ENCODE measurements at regions not wholly inside any gene's neighbourhood (a gene's known extent, or its start where the extent isn't known, plus 50 kb on each side); places are given as distances from the start of the nearest gene placed in this dataset.
"Not testable (repeated sequence)": the region's sequence is repeated elsewhere in the genome, so short reads cannot be mapped to it uniquely, and the experiment has no call there.

GRCh38 chr2:234248213-234248710, 197.8 kb downstream of the SPP2 start:
- not testable (repeated sequence) for H3K27me3 ChIP-seq (ENCODE audit: insufficient read depth, low read length, poor library complexity); H4K5ac ChIP-seq (ENCODE audit: low read length); H3K4me2 ChIP-seq (ENCODE audit: low read length); DNase-seq; H3K18ac ChIP-seq (ENCODE audit: low read length); H3K23ac ChIP-seq (ENCODE audit: low read length); H2BK15ac ChIP-seq (replicated peaks; ENCODE audit: low read depth); H3K36me3 ChIP-seq (ENCODE audit: control insufficient read depth, insufficient read depth, low read length); H3K79me2 ChIP-seq (ENCODE audit: control insufficient read depth, insufficient read depth, low read length); H3K9ac ChIP-seq (ENCODE audit: low read length); H2BK5ac ChIP-seq (ENCODE audit: low read length); H3K56ac ChIP-seq (ENCODE audit: low read length); H2AK5ac ChIP-seq (ENCODE audit: low read length); H3K79me1 ChIP-seq (ENCODE audit: low read length); H3K27ac ChIP-seq (ENCODE audit: low read depth, low read length); H3K4me1 ChIP-seq (ENCODE audit: control insufficient read depth, low read depth, low read length); H3K4me3 ChIP-seq (ENCODE audit: low read length); H4K8ac ChIP-seq (ENCODE audit: low read depth, low read length); H3K4ac ChIP-seq (ENCODE audit: low read depth, low read length); H2BK120ac ChIP-seq (ENCODE audit: low read depth, low read length)
- WGBS (ENCODE audit: extremely low coverage, insufficient coverage, low lambda C conversion rate), result no CpG with 5 or more reads among the region's 10 CpGs

GRCh38 chr2:234247453-234248180, 197.1 kb downstream of the SPP2 start:
- H2BK120ac ChIP-seq (ENCODE audit: low read depth, low read length), result no peak overlapping the region
- no peak overlapping the region for H3K18ac ChIP-seq (ENCODE audit: low read length)
- no peaks in the 10 kb centered on the region for H3K4me1 ChIP-seq (ENCODE audit: control insufficient read depth, low read depth, low read length)
- no peak overlapping the region for H3K4ac ChIP-seq (ENCODE audit: low read depth, low read length)
- H3K79me1 ChIP-seq (ENCODE audit: low read length), result no peaks in the 10 kb centered on the region
- H3K36me3 ChIP-seq (ENCODE audit: control insufficient read depth, insufficient read depth, low read length), result no peaks in the 10 kb centered on the region
- H3K56ac ChIP-seq (ENCODE audit: low read length), result no peak overlapping the region
- no peak overlapping the region for H3K23ac ChIP-seq (ENCODE audit: low read length)
- WGBS (ENCODE audit: extremely low coverage, insufficient coverage, low lambda C conversion rate), result no CpG with 5 or more reads among the region's 42 CpGs
- no peak overlapping the region for H3K9ac ChIP-seq (ENCODE audit: low read length)
- no peak overlapping the region for H3K27ac ChIP-seq (ENCODE audit: low read depth, low read length)
- H4K8ac ChIP-seq (ENCODE audit: low read depth, low read length), result no peak overlapping the region
- H3K4me3 ChIP-seq (ENCODE audit: low read length), result no peak overlapping the region
- H4K5ac ChIP-seq (ENCODE audit: low read length), result no peak overlapping the region
- H2BK5ac ChIP-seq (ENCODE audit: low read length), result no peak overlapping the region
- H3K79me2 ChIP-seq (ENCODE audit: control insufficient read depth, insufficient read depth, low read length), result no peaks in the 10 kb centered on the region
- no peak for DNase-seq
- no peak overlapping the region for H2AK5ac ChIP-seq (ENCODE audit: low read length)
- no peak overlapping the region for H3K4me2 ChIP-seq (ENCODE audit: low read length)
- H3K27me3 ChIP-seq (ENCODE audit: insufficient read depth, low read length, poor library complexity), result no peaks in the 10 kb centered on the region
- no peak overlapping the region for H2BK15ac ChIP-seq (replicated peaks; ENCODE audit: low read depth)

- Histone ChIP-seq H3K9ac (ENCODE audit: low read length) (no peak overlapping the region), H2BK5ac (ENCODE audit: low read length) (no peak overlapping the region), H4K8ac (ENCODE audit: low read depth, low read length) (no peak overlapping the region), H3K4ac (ENCODE audit: low read depth, low read length) (no peak overlapping the region), H3K27ac (ENCODE audit: low read depth, low read length) (no peak overlapping the region), H2BK120ac (ENCODE audit: low read depth, low read length) (no peak overlapping the region), H3K4me1 (ENCODE audit: control insufficient read depth, low read depth, low read length) (no peaks in the 10 kb centered on the region), H3K18ac (ENCODE audit: low read length) (no peak overlapping the region), H3K27me3 (ENCODE audit: insufficient read depth, low read length, poor library complexity) (no peaks in the 10 kb centered on the region), H4K5ac (ENCODE audit: low read length) (no peak overlapping the region), H2BK15ac (replicated peaks; ENCODE audit: low read depth) (no peak overlapping the region), H3K4me3 (ENCODE audit: low read length) (no peak overlapping the region), H3K23ac (ENCODE audit: low read length) (no peak overlapping the region), H3K79me1 (ENCODE audit: low read length) (no peaks in the 10 kb centered on the region), H3K56ac (ENCODE audit: low read length) (no peak overlapping the region), H3K36me3 (ENCODE audit: control insufficient read depth, insufficient read depth, low read length) (no peaks in the 10 kb centered on the region), H3K4me2 (ENCODE audit: low read length) (no peak overlapping the region), H2AK5ac (ENCODE audit: low read length) (no peak overlapping the region), H3K79me2 (ENCODE audit: control insufficient read depth, insufficient read depth, low read length) (no peaks in the 10 kb centered on the region)
- no CpG with 5 or more reads among the region's 5 CpGs for WGBS (ENCODE audit: extremely low coverage, insufficient coverage, low lambda C conversion rate)
- peak; percentile 4 for DNase-seq
Observed at GRCh38 chr2:234245945-234246344, 195.4 kb downstream of the SPP2 start.

- Histone ChIP-seq H3K4ac (ENCODE audit: low read depth, low read length) (no peak overlapping the region), H3K4me2 (ENCODE audit: low read length) (no peak overlapping the region), H3K79me2 (ENCODE audit: control insufficient read depth, insufficient read depth, low read length) (no peaks in the 10 kb centered on the region), H3K27me3 (ENCODE audit: insufficient read depth, low read length, poor library complexity) (no peaks in the 10 kb centered on the region), H3K56ac (ENCODE audit: low read length) (no peak overlapping the region), H3K23ac (ENCODE audit: low read length) (no peak overlapping the region), H3K4me3 (ENCODE audit: low read length) (no peak overlapping the region), H4K8ac (ENCODE audit: low read depth, low read length) (no peak overlapping the region), H4K5ac (ENCODE audit: low read length) (no peak overlapping the region), H2BK120ac (ENCODE audit: low read depth, low read length) (no peak overlapping the region), H2BK15ac (replicated peaks; ENCODE audit: low read depth) (no peak overlapping the region), H3K27ac (ENCODE audit: low read depth, low read length) (no peak overlapping the region), H3K36me3 (ENCODE audit: control insufficient read depth, insufficient read depth, low read length) (no peaks in the 10 kb centered on the region), H3K79me1 (ENCODE audit: low read length) (no peaks in the 10 kb centered on the region), H2AK5ac (ENCODE audit: low read length) (no peak overlapping the region), H2BK5ac (ENCODE audit: low read length) (no peak overlapping the region), H3K4me1 (ENCODE audit: control insufficient read depth, low read depth, low read length) (no peaks in the 10 kb centered on the region), H3K18ac (ENCODE audit: low read length) (no peak overlapping the region), H3K9ac (ENCODE audit: low read length) (no peak overlapping the region)
- WGBS (ENCODE audit: extremely low coverage, insufficient coverage, low lambda C conversion rate), result no CpG with 5 or more reads among the region's 2 CpGs
- DNase-seq, result no peak
Observed at GRCh38 chr2:234243871-234244565, 193.5 kb downstream of the SPP2 start.

GRCh38 chr2:234242459-234242836, 191.9 kb downstream of the SPP2 start:
- Histone ChIP-seq H2BK15ac (replicated peaks; ENCODE audit: low read depth) (no peak overlapping the region), H3K23ac (ENCODE audit: low read length) (no peak overlapping the region), H3K4me3 (ENCODE audit: low read length) (no peak overlapping the region), H3K4me2 (ENCODE audit: low read length) (no peak overlapping the region), H4K8ac (ENCODE audit: low read depth, low read length) (no peak overlapping the region), H3K4me1 (ENCODE audit: control insufficient read depth, low read depth, low read length) (no peaks in the 10 kb centered on the region), H3K9ac (ENCODE audit: low read length) (no peak overlapping the region), H3K79me1 (ENCODE audit: low read length) (no peaks in the 10 kb centered on the region), H3K18ac (ENCODE audit: low read length) (no peak overlapping the region), H3K27ac (ENCODE audit: low read depth, low read length) (no peak overlapping the region), H3K36me3 (ENCODE audit: control insufficient read depth, insufficient read depth, low read length) (no peaks in the 10 kb centered on the region), H2BK120ac (ENCODE audit: low read depth, low read length) (no peak overlapping the region), H3K4ac (ENCODE audit: low read depth, low read length) (no peak overlapping the region), H2BK5ac (ENCODE audit: low read length) (no peak overlapping the region), H3K27me3 (ENCODE audit: insufficient read depth, low read length, poor library complexity) (no peaks in the 10 kb centered on the region), H4K5ac (ENCODE audit: low read length) (no peak overlapping the region), H2AK5ac (ENCODE audit: low read length) (no peak overlapping the region), H3K79me2 (ENCODE audit: control insufficient read depth, insufficient read depth, low read length) (no peaks in the 10 kb centered on the region), H3K56ac (ENCODE audit: low read length) (no peak overlapping the region)
- no peak for DNase-seq
- no CpG with 5 or more reads among the region's 3 CpGs for WGBS (ENCODE audit: extremely low coverage, insufficient coverage, low lambda C conversion rate)

Measured in mesendoderm (in vitro differentiated cells).